Naive thymus-derived CD4-positive, alpha-beta T cell (primary cell): ENCODE measurements at regions not wholly inside any gene's neighbourhood (a gene's known extent, or its start where the extent isn't known, plus 50 kb on each side); places are given as distances from the start of the nearest gene placed in this dataset.
A peak's percentile ranks its signal among the peaks of the same experiment; 100 is the strongest.

Source experiments
- ATAC-seq: fragments of 150-1000 bp; cut with Tn5 transposase; 2 replicates; pipeline ENCODE4 v1.10.0; 2021; ENCODE audit warnings: mild to moderate bottlenecking, moderate library complexity
- CTCF ChIA-PET: fragments of 350-600 bp; sonication (Branson Sonifier 250); formaldehyde crosslinking; loops from one replicate; lab custom pipeline; 2021; ENCODE audit warnings: antibody characterized with exemption; lab: Charles Lee
- POLR2A ChIA-PET: fragments of 350-600 bp; sonication (Branson Sonifier 250); formaldehyde crosslinking; loops from one replicate; lab custom pipeline; 2021; ENCODE audit warnings: antibody characterized with exemption, inconsistent platforms; lab: Charles Lee
- DNase-seq, 9 donors: peaks; one replicate each; pipeline versions ENCODE4 v3.0.0 to v3.0.0-alpha.2; 2020 to 2022; ENCODE audit warnings: mixed read lengths in 1 of 9
- H3K27ac ChIP-seq: one replicate; pipeline ENCODE4 v1.7.0; 2013; ENCODE audit warnings: mild to moderate bottlenecking, low read depth, low read length, moderate library complexity
- H3K27me3 ChIP-seq, 2 donors: one replicate each; pipeline ENCODE4 v1.7.0; 2013; ENCODE audit warnings: low read length in 2 of 2, mild to moderate bottlenecking in 2 of 2, moderate library complexity in 2 of 2; ENCODE audit not compliant: control insufficient read depth in 2 of 2, insufficient read depth in 2 of 2
- H3K36me3 ChIP-seq, 3 experiments: 1 replicate in 2 of 3; 2 replicates in 1 of 3; pipeline ENCODE4 v1.7.0; 2013; ENCODE audit warnings: low read length in 3 of 3, mild to moderate bottlenecking in 3 of 3, moderate library complexity in 1 of 3; ENCODE audit not compliant: insufficient read depth in 3 of 3, control insufficient read depth in 2 of 3
- H3K4me1 ChIP-seq, 2 donors: one replicate each; pipeline ENCODE4 v1.7.0; 2013; ENCODE audit warnings: low read length in 2 of 2, mild to moderate bottlenecking in 2 of 2, moderate library complexity in 1 of 2; ENCODE audit not compliant: control insufficient read depth in 2 of 2, insufficient read depth in 2 of 2
- H3K4me3 ChIP-seq: 2 replicates; pipeline ENCODE4 v1.7.0; 2013; ENCODE audit warnings: mild to moderate bottlenecking, low read length
- H3K9me3 ChIP-seq, 3 experiments: 1 replicate in 2 of 3; 2 replicates in 1 of 3; pipeline ENCODE4 v1.7.0; 2013; ENCODE audit warnings: low read length in 3 of 3; ENCODE audit not compliant: control insufficient read depth in 2 of 3
- H3K27ac Mint-ChIP-seq, 9 donors: one replicate each; pipeline ENCODE4 v1.8.0; 2020 to 2022; ENCODE audit warnings: mixed read lengths in 9 of 9, mild to moderate bottlenecking in 8 of 9, moderate library complexity in 5 of 9, inconsistent platforms in 2 of 9
- H3K27me3 Mint-ChIP-seq, 5 donors: one replicate each; pipeline ENCODE4 v1.8.0; 2021 to 2022; ENCODE audit warnings: mixed read lengths in 5 of 5, mild to moderate bottlenecking in 1 of 5
- H3K36me3 Mint-ChIP-seq, 5 donors: one replicate each; pipeline ENCODE4 v1.8.0; 2020 to 2022; ENCODE audit warnings: mixed read lengths in 5 of 5, mild to moderate bottlenecking in 3 of 5, inconsistent platforms in 1 of 5
- H3K4me1 Mint-ChIP-seq, 7 donors: one replicate each; pipeline ENCODE4 v1.8.0; 2020 to 2022; ENCODE audit warnings: mixed read lengths in 7 of 7, mild to moderate bottlenecking in 3 of 7, inconsistent platforms in 1 of 7
- H3K4me3 Mint-ChIP-seq, 10 donors: one replicate each; pipeline ENCODE4 v1.8.0; 2020 to 2022; ENCODE audit warnings: mild to moderate bottlenecking in 10 of 10, mixed read lengths in 10 of 10, moderate library complexity in 6 of 10, inconsistent platforms in 2 of 10
- H3K9me3 Mint-ChIP-seq, 11 donors: one replicate each; pipeline ENCODE4 v1.8.0; 2020 to 2022; ENCODE audit warnings: mixed read lengths in 11 of 11, mild to moderate bottlenecking in 4 of 11, inconsistent platforms in 1 of 11, moderate library complexity in 1 of 11
- intact Hi-C, 2 donors: fragments of 100-400 bp; cut with micrococcal nuclease; formaldehyde crosslinking; loops; one replicate each; pipeline ENCODE4 v1.15.1; 2023

DNA sequence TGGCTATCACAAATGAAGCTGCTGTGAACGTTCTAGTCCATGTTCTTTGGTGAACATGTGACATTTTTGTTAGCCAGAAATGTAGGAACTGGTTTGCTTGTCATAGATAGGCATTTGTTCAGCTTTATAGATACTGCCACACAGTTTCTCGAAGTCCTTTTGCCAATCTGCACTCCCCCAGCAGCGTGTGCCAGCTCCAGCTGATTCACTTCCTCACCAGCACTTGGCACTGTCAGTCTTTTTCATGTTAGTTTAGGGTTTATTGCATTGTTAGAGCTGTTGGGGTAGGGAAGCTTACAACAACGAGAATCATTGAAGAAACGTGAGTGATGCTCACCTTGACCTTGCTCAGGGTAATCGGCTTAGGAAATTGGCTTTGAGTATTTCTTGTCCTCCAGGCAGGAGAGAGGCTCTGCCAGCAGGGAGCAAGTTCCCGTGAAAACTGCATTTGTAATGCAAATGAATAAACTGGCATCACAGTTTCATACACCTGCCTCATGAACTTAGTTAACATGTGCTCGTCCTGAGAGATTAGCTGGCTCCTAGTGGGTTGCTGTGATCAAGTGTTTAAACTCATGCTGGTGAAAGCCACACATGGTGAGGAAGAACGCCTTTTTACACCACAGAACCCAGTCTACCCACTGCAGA, 83.9 kb downstream of the ING1 start:
- Histone ChIP-seq H3K27me3 (peaks cover 0 to 5% of the 10 kb centered on the region in 2 donors), H3K36me3 (no peaks in the 10 kb centered on the region), H3K4me1 (peaks cover 0 to 5% of the 10 kb centered on the region in 2 donors), H3K4me3 (no peak overlapping the region), H3K9me3 (peaks cover 0 to 19% (median 0%) of the 10 kb centered on the region in 3 experiments), H3K27ac (no peak overlapping the region)
- no peak overlapping the region for H3K27ac Mint-ChIP-seq
- no peak overlapping the region for H3K4me3 Mint-ChIP-seq
- H3K36me3 Mint-ChIP-seq: peaks cover 0 to 9% (median 4%) of the 10 kb centered on the region in 5 donors
- H3K27me3 Mint-ChIP-seq: peaks cover 36 to 71% (median 57%) of the 10 kb centered on the region in 5 donors
- ChIA-PET POLR2A (no interaction called here), CTCF (interaction anchor here (0.8 kb wide), 1 partner anchor 22 kb away, joined by 3 read pairs; no protein-coding TSS in a partner anchor)
- peaks cover 6 to 15% (median 12%) of the 10 kb centered on the region in 7 donors for H3K4me1 Mint-ChIP-seq
- intact Hi-C loops: no loop called here
- peaks cover 3 to 31% (median 9%) of the 10 kb centered on the region in 11 donors for H3K9me3 Mint-ChIP-seq
- DNase-seq (no peak), ATAC-seq (no peak)

DNA sequence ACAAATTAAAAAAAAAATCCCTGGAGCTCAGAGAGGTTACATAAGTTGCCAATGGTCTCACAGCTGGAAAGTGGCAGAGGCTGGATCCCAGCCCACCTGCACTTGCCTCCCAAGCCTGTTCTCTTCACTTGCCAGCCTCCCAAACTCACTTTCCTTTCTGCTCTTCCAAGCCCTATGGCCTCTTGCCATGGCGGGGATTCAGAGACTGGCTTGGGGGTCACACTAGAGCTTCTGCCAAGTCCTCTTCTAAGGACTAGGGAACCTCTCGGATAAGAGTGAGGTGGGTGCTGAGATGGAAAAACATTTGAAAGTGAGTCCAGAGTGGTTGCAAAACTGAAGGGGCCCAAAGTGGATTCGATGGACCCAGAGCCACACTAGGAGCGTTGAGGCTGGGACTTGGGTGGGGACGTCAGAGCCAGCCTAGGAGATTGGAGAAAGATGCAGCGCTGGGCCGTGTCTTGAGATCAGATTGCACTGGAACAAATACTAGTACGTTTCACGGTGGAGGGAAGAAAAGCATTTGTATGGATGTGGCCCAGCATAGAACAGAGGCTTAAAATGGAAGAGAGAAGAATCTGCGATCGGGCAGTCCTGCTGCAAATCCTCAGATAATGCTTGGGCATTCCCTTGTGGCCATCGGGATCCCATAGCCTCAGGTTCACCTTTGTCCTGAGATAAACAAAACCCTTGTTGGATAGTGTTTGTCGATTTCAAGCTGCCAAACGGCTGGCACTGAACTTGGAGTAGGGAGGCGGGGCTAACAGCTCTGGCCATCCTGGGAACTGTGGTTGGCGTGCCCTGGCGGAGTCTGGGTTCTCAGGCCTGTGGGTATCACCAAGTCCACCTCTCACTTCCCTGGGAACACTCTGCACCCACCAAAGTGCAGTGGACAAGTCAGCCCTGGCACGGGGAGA, 84.8 kb downstream of the ING1 start:
- no peaks in the 10 kb centered on the region for H3K36me3 ChIP-seq
- H3K4me3 ChIP-seq: no peak overlapping the region
- H3K27ac ChIP-seq: no peak overlapping the region
- intact Hi-C loops: no loop called here
- peak overlapping the region in 1 of 10 donors; percentile 12 for H3K4me3 Mint-ChIP-seq
- H3K9me3 ChIP-seq: peaks cover 0 to 9% (median 0%) of the 10 kb centered on the region in 3 experiments
- ATAC-seq: no peak
- H3K4me1 ChIP-seq: peaks cover 0 to 5% of the 10 kb centered on the region in 2 donors
- H3K36me3 Mint-ChIP-seq: peaks cover 0 to 6% (median 0%) of the 10 kb centered on the region in 5 donors
- DNase-seq: no peak
- H3K9me3 Mint-ChIP-seq: peaks cover 0 to 21% (median 5%) of the 10 kb centered on the region in 11 donors
- ChIA-PET POLR2A (no interaction called here), CTCF (no interaction called here)
- H3K27ac Mint-ChIP-seq: no peak overlapping the region
- peaks cover 6 to 15% (median 12%) of the 10 kb centered on the region in 7 donors for H3K4me1 Mint-ChIP-seq
- peaks cover 38 to 68% (median 59%) of the 10 kb centered on the region in 5 donors for H3K27me3 Mint-ChIP-seq
- peaks cover 4 to 5% of the 10 kb centered on the region in 2 donors for H3K27me3 ChIP-seq

DNA sequence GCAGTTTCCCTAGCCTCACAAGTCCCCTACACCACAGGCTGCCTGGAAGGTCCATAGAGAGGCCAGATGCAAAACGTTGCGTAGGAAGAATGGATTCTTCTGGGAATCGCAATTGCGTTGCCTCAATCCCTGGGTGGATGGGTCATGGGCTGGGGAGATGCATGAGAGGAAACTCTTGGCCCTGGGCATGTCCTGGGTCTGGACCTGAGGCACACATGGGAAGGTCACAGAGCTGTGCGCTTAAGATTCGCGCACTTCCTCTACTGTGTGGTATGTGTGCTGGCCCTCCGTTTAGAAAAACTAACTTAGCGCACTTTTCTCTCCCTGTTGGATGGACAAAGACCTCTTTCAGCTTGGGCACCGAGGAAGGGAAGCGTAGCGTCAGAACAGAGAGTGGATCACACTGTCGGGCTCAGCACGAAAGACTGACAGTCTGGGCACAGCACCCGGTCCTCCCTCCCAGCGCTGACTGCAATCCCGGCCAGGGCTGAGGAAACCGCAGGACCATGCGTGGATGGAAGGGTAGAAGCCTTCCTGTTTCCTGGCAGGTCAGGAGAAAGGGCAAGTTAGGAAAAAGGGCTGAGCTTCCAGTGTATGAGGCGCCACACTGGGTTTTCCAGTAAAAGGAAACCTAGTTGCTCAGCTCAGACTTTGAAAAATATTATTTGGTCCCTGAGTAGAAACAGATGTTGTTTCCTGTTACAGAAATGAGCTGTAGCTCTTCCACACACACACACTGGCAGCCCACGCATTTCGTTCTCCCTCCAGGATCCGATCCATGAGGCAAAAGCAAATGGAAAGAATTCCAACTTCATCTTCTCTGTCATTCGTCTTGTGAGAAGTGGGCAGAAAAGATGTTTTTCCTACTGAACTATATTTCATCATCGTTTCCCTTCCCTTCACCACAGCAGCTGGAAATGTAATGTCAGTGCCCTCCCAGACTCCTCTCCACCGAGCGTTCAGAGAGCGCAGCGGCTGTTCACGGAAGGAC, 86.0 kb downstream of the ING1 start:
- ChIA-PET POLR2A (no interaction called here), CTCF (no interaction called here)
- ATAC-seq (no peak), DNase-seq (no peak)
- H3K4me1 Mint-ChIP-seq: peaks cover 6 to 15% (median 12%) of the 10 kb centered on the region in 7 donors
- Histone ChIP-seq H3K4me1 (peaks cover 0 to 5% of the 10 kb centered on the region in 2 donors), H3K36me3 (no peaks in the 10 kb centered on the region), H3K9me3 (no peaks in the 10 kb centered on the region), H3K27ac (no peak overlapping the region), H3K27me3 (peaks cover 4 to 5% of the 10 kb centered on the region in 2 donors), H3K4me3 (no peak overlapping the region)
- no peak overlapping the region for H3K27ac Mint-ChIP-seq
- intact Hi-C loops: no loop called here
- H3K27me3 Mint-ChIP-seq: peaks cover 43 to 66% (median 59%) of the 10 kb centered on the region in 5 donors
- peaks cover 0 to 5% (median 0%) of the 10 kb centered on the region in 5 donors for H3K36me3 Mint-ChIP-seq
- peaks cover 0 to 9% (median 4%) of the 10 kb centered on the region in 11 donors for H3K9me3 Mint-ChIP-seq
- H3K4me3 Mint-ChIP-seq: peak overlapping the region in 6 of 10 donors; percentile 20 to 67 (median 38)

DNA sequence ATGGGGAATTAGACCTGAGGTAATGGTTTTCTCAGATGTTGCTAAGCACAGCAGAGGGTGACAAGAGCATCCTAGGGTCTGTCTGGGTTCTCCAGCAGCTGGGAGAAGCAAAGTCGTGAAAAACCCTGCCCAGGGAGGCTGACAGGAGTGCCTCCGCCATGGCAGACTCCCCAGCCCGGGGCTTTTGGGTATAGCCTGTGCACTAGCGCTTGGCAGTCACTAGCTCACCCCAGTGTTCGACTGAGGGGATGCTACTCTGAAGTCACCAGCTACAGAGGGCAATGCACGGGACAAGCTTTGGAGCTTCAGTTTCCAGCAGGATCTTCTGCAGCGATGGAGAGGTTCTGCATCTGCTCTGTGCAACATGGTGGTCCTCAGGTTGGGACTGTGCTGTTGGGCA, 87.5 kb downstream of the ING1 start:
- ChIA-PET CTCF (interaction anchor here (0.7 kb wide), 1 partner anchor 71 kb away, joined by 3 read pairs; no protein-coding TSS in a partner anchor), POLR2A (interaction anchor here (0.7 kb wide), 1 partner anchor 86 kb away, joined by 7 read pairs; no protein-coding TSS in a partner anchor)
- peaks cover 42 to 67% (median 59%) of the 10 kb centered on the region in 5 donors for H3K27me3 Mint-ChIP-seq
- H3K9me3 ChIP-seq: no peaks in the 10 kb centered on the region
- no peak for DNase-seq
- H3K9me3 Mint-ChIP-seq: no peaks in the 10 kb centered on the region
- H3K27ac Mint-ChIP-seq: no peak overlapping the region
- no peaks in the 10 kb centered on the region for H3K36me3 ChIP-seq
- intact Hi-C loops: no loop called here
- H3K4me1 ChIP-seq: peaks cover 0 to 5% of the 10 kb centered on the region in 2 donors
- peak; percentile 55 for ATAC-seq
- H3K27ac ChIP-seq: no peak overlapping the region
- H3K4me1 Mint-ChIP-seq: peaks cover 6 to 15% (median 12%) of the 10 kb centered on the region in 7 donors
- no peaks in the 10 kb centered on the region for H3K36me3 Mint-ChIP-seq
- H3K4me3 Mint-ChIP-seq: no peak overlapping the region
- H3K4me3 ChIP-seq: no peak overlapping the region
- peaks cover 4 to 5% of the 10 kb centered on the region in 2 donors for H3K27me3 ChIP-seq

DNA sequence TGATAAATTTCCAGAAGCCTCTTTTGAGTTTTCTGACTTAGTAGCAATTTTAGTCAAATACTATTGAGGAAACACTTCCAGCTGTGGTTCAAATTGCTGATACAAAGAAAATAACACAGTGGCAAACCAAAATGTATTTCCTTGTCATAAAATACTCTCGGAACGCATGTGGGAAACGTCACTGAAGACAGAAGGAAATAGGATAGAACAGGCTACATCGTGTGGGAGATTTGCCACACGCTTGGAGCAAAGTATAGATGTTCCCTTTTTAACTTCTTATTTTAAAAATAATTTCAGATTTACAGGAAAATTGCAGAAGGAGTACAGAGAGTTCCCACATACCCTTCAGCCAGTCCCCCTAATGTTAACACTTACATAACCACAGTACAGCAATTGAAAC, 88.8 kb downstream of the ING1 start:
- DNase-seq (no peak), ATAC-seq (no peak)
- H3K27me3 Mint-ChIP-seq: peaks cover 40 to 60% (median 53%) of the 10 kb centered on the region in 5 donors
- H3K9me3 Mint-ChIP-seq: no peaks in the 10 kb centered on the region
- H3K4me3 ChIP-seq: no peak overlapping the region
- no peak overlapping the region for H3K27ac ChIP-seq
- H3K9me3 ChIP-seq: no peaks in the 10 kb centered on the region
- peaks cover 0 to 5% of the 10 kb centered on the region in 2 donors for H3K4me1 ChIP-seq
- H3K27ac Mint-ChIP-seq: no peak overlapping the region
- H3K27me3 ChIP-seq: peaks cover 4 to 5% of the 10 kb centered on the region in 2 donors
- intact Hi-C loops: no loop called here
- ChIA-PET CTCF (no interaction called here), POLR2A (no interaction called here)
- no peaks in the 10 kb centered on the region for H3K36me3 Mint-ChIP-seq
- no peaks in the 10 kb centered on the region for H3K36me3 ChIP-seq
- H3K4me1 Mint-ChIP-seq: peaks cover 6 to 15% (median 12%) of the 10 kb centered on the region in 7 donors
- no peak overlapping the region for H3K4me3 Mint-ChIP-seq

DNA sequence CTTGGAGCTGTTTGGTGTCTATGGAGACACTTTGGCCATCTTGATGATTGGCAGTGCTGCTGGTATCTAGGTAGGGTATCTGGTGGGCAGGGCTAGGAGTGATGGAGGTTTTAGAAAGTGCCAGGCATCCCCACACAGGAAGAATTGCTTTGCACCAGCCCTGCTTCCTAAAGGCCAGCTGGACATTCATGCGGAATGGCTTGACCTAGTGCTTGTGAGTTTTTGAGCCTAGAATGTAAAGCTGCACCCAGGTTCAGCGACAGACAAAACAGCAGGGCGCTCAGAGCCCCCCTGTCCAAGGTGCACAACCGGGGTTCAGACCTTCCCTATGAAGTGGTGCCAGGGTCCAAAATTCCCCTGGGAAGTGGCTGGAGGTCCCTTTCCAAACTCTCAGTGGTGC, 93.1 kb downstream of the ING1 start:
- Histone ChIP-seq H3K36me3 (no peaks in the 10 kb centered on the region), H3K27ac (no peak overlapping the region), H3K27me3 (peaks cover 0 to 8% of the 10 kb centered on the region in 2 donors), H3K4me1 (no peaks in the 10 kb centered on the region), H3K4me3 (no peak overlapping the region), H3K9me3 (no peaks in the 10 kb centered on the region)
- no peak for DNase-seq
- Mint-ChIP-seq H3K27me3 (peaks cover 46 to 54% (median 50%) of the 10 kb centered on the region in 5 donors), H3K4me1 (peaks cover 0 to 8% (median under 1%) of the 10 kb centered on the region in 7 donors), H3K9me3 (no peaks in the 10 kb centered on the region), H3K27ac (no peak overlapping the region), H3K4me3 (no peak overlapping the region), H3K36me3 (no peaks in the 10 kb centered on the region)
- ChIA-PET POLR2A (no interaction called here), CTCF (interaction anchor here (1.1 kb wide), 1 partner anchor 124 kb away, joined by 3 read pairs; no protein-coding TSS in a partner anchor)
- ATAC-seq: no peak
- intact Hi-C loops: no loop called here
